Adrenal gland (tissue), 9 donors: ENCODE measurements at regions not wholly inside any gene's neighbourhood (a gene's known extent, or its start where the extent isn't known, plus 50 kb on each side); places are given as distances from the start of the nearest gene placed in this dataset.
"Not testable (repeated sequence)": the region's sequence is repeated elsewhere in the genome, so short reads cannot be mapped to it uniquely, and the experiment has no call there.

Experiments
- DNase-seq, 7 donors: peaks; one replicate each; pipeline ENCODE4 v3.0.0-alpha.2; 2019 to 2020
- H3K27ac ChIP-seq, 5 donors: fragments of 200-600 bp; sonication (generic) in 4 of 5; 1 replicate in 3 of 5; 2 replicates in 2 of 5; pipeline versions ENCODE4 v1.5.1 to v1.8.0; 2016 to 2020; ENCODE audit warnings: mild to moderate bottlenecking in 1 of 5
- H3K27me3 ChIP-seq: fragments of 200-600 bp; 2 replicates; pipeline ENCODE4 v1.8.0; 2021
- H3K36me3 ChIP-seq, 2 donors: fragments of 200-600 bp; replicated peaks in 1 of 2; 1 replicate in 1 of 2; 2 replicates in 1 of 2; pipeline versions ENCODE4 v1.5.1 to v1.8.0; 2018 to 2022
- H3K4me1 ChIP-seq, 2 donors: fragments of 200-600 bp; replicated peaks in 1 of 2; 1 replicate in 1 of 2; 2 replicates in 1 of 2; pipeline versions ENCODE4 v1.5.1 to v1.8.0; 2018 to 2021
- H3K4me3 ChIP-seq, 4 donors: fragments of 200-600 bp; sonication (generic) in 3 of 4; one replicate each; pipeline ENCODE4 v1.5.1; 2016 to 2018
- H3K9me3 ChIP-seq, 3 donors: fragments of 200-600 bp; sonication (generic) in 1 of 3; replicated peaks in 1 of 3; 1 replicate in 2 of 3; 2 replicates in 1 of 3; pipeline versions ENCODE4 v1.5.1 to v1.8.0; 2016 to 2021
- CTCF ChIP-seq, 6 experiments: fragments of 450-650 bp in 4 of 6; fragments of 200-600 bp in 2 of 6; sonication (generic) in 1 of 6; IDR thresholded peaks; 1 replicate in 5 of 6; 2 replicates in 1 of 6; pipeline versions ENCODE4 v1.5.1 to v1.8.0; 2016 to 2021; ENCODE audit warnings: antibody characterized with exemption in 6 of 6, mild to moderate bottlenecking in 2 of 6, moderate library complexity in 1 of 6
- POLR2A ChIP-seq, 2 donors: fragments of 450-650 bp; IDR thresholded peaks; one replicate each; pipeline ENCODE4 v1.6.1; 2017; ENCODE audit warnings: antibody characterized with exemption in 2 of 2, mild to moderate bottlenecking in 2 of 2, moderate library complexity in 1 of 2
- WGBS, 4 donors: extraction: QIAGEN DNeasy Blood & Tissue Kit in 2 of 4; methylation state at CpG; one replicate each; pipeline versions ENCODE4 v1.1.5 to v1.1.7; 2013 to 2017; 5-methylcytosine and 5-hydroxymethylcytosine counted together
- intact Hi-C, 2 donors: fragments of 100-400 bp; cut with DNase I; formaldehyde crosslinking; loops; one replicate each; pipeline versions ENCODE4 v1.14.1 to v1.15.0; 2022 to 2023
- donor health status: healthy with polysubstance abuse.
- donor health status: Bipolar disorder and iron deficiency.
- donor health status: DM: yes; HTN: yes; CAD: no.
- donor health status: DM: no; HTN: no; CAD: no.
- donor health status: DM: no; HTN: no; CAD: no.

DNA sequence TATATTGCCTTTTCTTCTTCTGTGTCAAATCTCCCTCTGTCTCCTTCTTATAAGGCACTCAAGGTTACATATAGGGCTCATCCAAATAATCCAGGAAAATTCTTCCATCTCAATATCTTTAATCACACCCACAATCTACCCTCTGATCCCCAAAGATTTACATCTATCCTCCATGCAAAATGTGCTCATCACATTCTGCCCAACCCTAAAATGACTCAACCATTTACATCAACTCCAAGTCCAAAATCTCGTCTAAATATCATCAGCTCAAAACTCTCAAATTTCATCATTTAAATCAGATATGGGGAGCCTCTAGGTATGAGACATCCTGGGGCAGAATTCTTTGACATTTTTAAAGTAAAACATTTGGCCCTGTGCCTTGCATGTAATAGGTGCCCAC is 1349.8 kb downstream of the SUCLG1 start:
- no peaks in the 10 kb centered on the region for H3K36me3 ChIP-seq
- WGBS, 4 donors = 51 to 73% (median 64%) methylated on average over 1 of the region's 1 CpG
- no peaks in the 10 kb centered on the region for H3K4me1 ChIP-seq
- TF ChIP-seq POLR2A (IDR thresholded peaks at IDR 0.05) (no peak), CTCF (IDR thresholded peaks at IDR 0.05) (no peak)
- intact Hi-C loops = no loop called here
- no peak for DNase-seq
- no peaks in the 10 kb centered on the region for H3K27me3 ChIP-seq
- no peak overlapping the region for H3K4me3 ChIP-seq
- H3K9me3 ChIP-seq = no peaks in the 10 kb centered on the region
- H3K27ac ChIP-seq = no peak overlapping the region

DNA sequence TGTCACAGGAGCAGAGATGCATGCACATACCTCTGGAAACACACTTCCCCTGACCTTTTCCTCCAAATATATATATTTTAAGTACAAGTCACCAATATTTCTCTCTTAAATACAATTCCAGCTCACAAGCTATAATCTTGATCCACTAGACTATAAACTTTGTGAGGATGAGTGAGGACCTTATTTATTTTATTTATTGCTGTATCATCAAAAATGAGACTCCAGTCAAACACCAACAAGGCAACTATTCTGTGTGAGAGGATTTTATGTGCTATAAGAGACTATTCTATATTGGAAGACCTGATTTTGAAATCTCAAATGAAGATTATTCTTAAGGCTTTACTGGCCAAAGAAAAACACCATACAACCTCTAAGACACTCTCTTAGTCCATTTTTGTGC is 1352.2 kb downstream of the SUCLG1 start:
- Histone ChIP-seq H3K27ac (no peak overlapping the region), H3K4me1 (no peaks in the 10 kb centered on the region)
- intact Hi-C loops = no loop called here

DNA sequence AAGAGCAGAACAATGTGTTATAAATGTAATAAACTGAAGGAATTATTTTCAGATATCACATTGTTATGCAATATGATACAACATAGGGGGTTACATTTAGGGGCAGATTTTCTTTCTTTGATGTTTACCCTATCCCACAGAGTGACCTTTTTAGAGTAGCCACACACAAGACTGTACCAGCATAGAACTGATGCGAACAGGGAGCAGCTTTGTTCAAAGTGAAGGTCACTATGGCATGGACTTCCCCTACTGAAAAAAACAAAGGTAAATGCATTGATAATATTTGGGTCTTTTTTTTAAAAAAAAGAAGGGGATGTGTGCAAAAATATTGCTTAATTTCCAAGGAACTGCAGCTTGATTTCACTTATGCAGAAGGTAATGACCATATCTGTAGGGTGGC is 1354.9 kb downstream of the SUCLG1 start:
- H3K36me3 ChIP-seq = no peaks in the 10 kb centered on the region
- no peak overlapping the region for H3K4me3 ChIP-seq
- H3K27ac ChIP-seq = no peak overlapping the region
- no peak for DNase-seq
- intact Hi-C loops = no loop called here
- no peak for TF ChIP-seq POLR2A (IDR thresholded peaks at IDR 0.05)
- no peak for TF ChIP-seq CTCF (IDR thresholded peaks at IDR 0.05)
- H3K4me1 ChIP-seq = no peaks in the 10 kb centered on the region
- no peaks in the 10 kb centered on the region for H3K27me3 ChIP-seq
- no peaks in the 10 kb centered on the region for H3K9me3 ChIP-seq
- WGBS, 4 donors = 71 to 80% (median 79%) methylated on average over 1 of the region's 1 CpG

More for the DNA sequence above, 1352.2 kb downstream of the SUCLG1 start:
- no peak for DNase-seq
- no peaks in the 10 kb centered on the region for H3K27me3 ChIP-seq
- no peaks in the 10 kb centered on the region for H3K9me3 ChIP-seq
- TF ChIP-seq CTCF (IDR thresholded peaks at IDR 0.05) = no peak
- no peak for TF ChIP-seq POLR2A (IDR thresholded peaks at IDR 0.05)
- no peaks in the 10 kb centered on the region for H3K36me3 ChIP-seq
- H3K4me3 ChIP-seq = no peak overlapping the region

GRCh38 chr2:83103613-83104012 is 1355.5 kb downstream of the SUCLG1 start:
- 17 to 37% (median 27%) methylated on average over 1 of the region's 1 CpG for WGBS, 4 donors
- H3K4me3 ChIP-seq = no peak overlapping the region
- intact Hi-C loops = no loop called here
- no peaks in the 10 kb centered on the region for H3K4me1 ChIP-seq
- H3K27me3 ChIP-seq = no peaks in the 10 kb centered on the region
- DNase-seq = no peak
- H3K9me3 ChIP-seq = no peaks in the 10 kb centered on the region
- no peaks in the 10 kb centered on the region for H3K36me3 ChIP-seq
- TF ChIP-seq POLR2A (IDR thresholded peaks at IDR 0.05) (no peak), CTCF (IDR thresholded peaks at IDR 0.05) (no peak)
- H3K27ac ChIP-seq = no peak overlapping the region

- H3K27me3 ChIP-seq, H3K4me1 ChIP-seq, DNase-seq, intact Hi-C loops, H3K9me3 ChIP-seq, H3K36me3 ChIP-seq, H3K27ac ChIP-seq, H3K4me3 ChIP-seq: not testable (repeated sequence)
- WGBS, 4 donors = 91 to 96% (median 93%) methylated on average over 15 of the region's 15 CpGs
Observed at GRCh38 chr2:83089051-83089450, 1370.0 kb downstream of the SUCLG1 start.
